ENCODE measurements at regions not wholly inside any gene's neighbourhood (a gene's known extent, or its start where the extent isn't known, plus 50 kb on each side); places are given as distances from the start of the nearest gene placed in this dataset.

DNA sequence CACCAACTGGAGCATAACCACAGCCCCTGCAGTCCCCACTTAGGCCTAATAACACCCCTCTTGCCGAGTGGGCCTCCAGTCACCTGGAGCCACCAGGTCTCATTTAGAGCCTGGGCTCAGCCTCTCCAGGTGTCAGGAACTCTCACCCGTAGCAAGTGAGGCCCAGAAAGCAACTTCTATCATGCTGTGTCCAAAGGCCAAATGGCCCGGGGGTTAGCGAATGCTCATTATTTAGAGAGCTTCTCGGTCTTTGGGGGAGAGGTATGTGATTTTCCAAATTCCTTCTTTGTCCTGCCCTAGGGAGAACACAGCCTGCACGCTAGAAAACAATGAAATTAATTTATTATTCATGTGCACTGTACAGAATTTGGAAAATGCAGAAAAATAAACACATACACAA, 109.9 kb upstream of the PTPRM start:
- TF ChIP-seq, protein P1, sequence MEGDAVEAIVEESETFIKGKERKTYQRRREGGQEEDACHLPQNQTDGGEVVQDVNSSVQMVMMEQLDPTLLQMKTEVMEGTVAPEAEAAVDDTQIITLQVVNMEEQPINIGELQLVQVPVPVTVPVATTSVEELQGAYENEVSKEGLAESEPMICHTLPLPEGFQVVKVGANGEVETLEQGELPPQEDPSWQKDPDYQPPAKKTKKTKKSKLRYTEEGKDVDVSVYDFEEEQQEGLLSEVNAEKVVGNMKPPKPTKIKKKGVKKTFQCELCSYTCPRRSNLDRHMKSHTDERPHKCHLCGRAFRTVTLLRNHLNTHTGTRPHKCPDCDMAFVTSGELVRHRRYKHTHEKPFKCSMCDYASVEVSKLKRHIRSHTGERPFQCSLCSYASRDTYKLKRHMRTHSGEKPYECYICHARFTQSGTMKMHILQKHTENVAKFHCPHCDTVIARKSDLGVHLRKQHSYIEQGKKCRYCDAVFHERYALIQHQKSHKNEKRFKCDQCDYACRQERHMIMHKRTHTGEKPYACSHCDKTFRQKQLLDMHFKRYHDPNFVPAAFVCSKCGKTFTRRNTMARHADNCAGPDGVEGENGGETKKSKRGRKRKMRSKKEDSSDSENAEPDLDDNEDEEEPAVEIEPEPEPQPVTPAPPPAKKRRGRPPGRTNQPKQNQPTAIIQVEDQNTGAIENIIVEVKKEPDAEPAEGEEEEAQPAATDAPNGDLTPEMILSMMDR (IDR thresholded peaks at IDR 0.05; ENCODE audit: unreplicated experiment), result no peak
- no peak overlapping the region for H3K4me3 Mint-ChIP-seq
- DNase-seq (ENCODE audit: low spot score in 2 of 2, unreplicated experiment in 2 of 2), result no peak
- H3K4me1 Mint-ChIP-seq, result peaks cover 46% of the 10 kb centered on the region
- H3K27me3 Mint-ChIP-seq (ENCODE audit: low read depth), result no peaks in the 10 kb centered on the region
- no peaks in the 10 kb centered on the region for H3K9me3 Mint-ChIP-seq
- H3K36me3 Mint-ChIP-seq, result no peaks in the 10 kb centered on the region
- H3K27ac Mint-ChIP-seq, result peak overlapping the region; percentile 75

DNA sequence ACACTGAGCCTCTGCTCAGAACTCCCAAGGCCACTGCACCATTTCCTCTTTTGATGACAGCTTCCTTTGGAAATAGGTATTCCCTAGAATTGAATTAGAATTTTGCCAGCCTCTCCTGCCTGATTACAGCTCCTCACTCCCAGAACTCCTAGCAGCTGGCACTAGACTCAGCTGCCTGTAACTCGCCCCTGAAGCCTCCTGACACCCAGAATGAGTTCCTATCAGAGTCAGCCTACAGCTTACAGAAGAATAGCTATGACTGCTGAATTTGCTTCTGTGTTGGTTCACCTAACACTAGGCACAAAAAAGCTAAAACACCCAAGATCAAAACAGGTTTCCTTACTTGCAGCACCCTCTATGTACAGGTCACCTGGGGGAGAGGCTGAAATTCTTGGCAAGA, 108.2 kb upstream of the PTPRM start:
- Mint-ChIP-seq H3K9me3 (no peaks in the 10 kb centered on the region), H3K36me3 (no peaks in the 10 kb centered on the region), H3K4me3 (no peak overlapping the region), H3K27ac (peak overlapping the region; percentile 33), H3K4me1 (peaks cover 56% of the 10 kb centered on the region), H3K27me3 (ENCODE audit: low read depth) (no peaks in the 10 kb centered on the region)
- TF ChIP-seq, protein P1 (IDR thresholded peaks at IDR 0.05; ENCODE audit: unreplicated experiment), result no peak
- DNase-seq (ENCODE audit: low spot score in 2 of 2, unreplicated experiment in 2 of 2), result no peak

DNA sequence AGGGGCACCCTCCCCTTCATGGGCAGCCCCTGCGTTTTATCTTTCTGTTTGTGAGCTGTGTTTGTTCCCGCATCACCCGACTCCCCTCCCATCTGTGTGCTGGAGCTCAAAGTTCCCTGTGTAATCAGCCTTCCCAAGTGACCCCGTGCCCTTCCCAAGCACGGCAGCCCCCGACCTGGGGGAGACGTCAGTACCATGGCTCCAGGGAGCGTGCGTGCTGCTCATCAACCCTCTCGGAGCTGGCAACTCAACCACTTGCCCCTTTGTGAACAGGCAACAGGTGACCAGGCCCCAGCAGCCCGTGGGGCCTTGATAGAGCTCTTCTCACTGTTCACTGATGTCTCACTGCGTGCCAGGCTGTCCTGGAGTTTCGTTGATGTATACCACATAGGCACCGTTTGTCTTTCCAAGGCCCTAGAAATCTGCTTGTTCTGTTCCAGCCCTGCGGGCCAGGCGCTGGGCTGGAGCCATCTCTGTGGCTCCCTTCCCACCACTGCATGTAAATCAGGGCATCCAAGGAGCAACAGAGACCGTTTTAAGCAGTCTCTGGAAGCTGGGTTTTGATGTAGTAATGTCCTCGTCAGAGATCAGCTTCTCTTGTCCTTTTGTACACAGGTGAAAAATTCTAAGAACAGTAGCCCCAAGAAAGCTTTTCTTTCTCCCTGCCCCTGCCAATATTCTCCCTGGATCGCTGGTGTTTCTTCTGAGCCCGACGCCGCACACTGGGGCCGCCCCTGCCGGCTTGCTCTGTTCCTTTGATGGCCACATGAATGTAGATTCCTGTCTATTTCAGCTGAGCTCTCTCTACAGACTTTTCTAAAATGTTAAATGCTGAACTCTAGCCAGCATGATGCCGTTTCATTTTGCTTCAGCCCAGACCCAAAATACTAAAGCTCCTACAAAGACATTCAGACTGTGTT, 107.0 kb upstream of the PTPRM start:
- no peaks in the 10 kb centered on the region for H3K9me3 Mint-ChIP-seq
- H3K27me3 Mint-ChIP-seq (ENCODE audit: low read depth), result no peaks in the 10 kb centered on the region
- H3K4me3 Mint-ChIP-seq, result no peak overlapping the region
- TF ChIP-seq, protein P1 (IDR thresholded peaks at IDR 0.05; ENCODE audit: unreplicated experiment), result no peak
- no peaks in the 10 kb centered on the region for H3K36me3 Mint-ChIP-seq
- H3K27ac Mint-ChIP-seq, result peak overlapping the region; percentile 57
- peaks cover 63% of the 10 kb centered on the region for H3K4me1 Mint-ChIP-seq
- DNase-seq (ENCODE audit: low spot score in 2 of 2, unreplicated experiment in 2 of 2), result no peak

DNA sequence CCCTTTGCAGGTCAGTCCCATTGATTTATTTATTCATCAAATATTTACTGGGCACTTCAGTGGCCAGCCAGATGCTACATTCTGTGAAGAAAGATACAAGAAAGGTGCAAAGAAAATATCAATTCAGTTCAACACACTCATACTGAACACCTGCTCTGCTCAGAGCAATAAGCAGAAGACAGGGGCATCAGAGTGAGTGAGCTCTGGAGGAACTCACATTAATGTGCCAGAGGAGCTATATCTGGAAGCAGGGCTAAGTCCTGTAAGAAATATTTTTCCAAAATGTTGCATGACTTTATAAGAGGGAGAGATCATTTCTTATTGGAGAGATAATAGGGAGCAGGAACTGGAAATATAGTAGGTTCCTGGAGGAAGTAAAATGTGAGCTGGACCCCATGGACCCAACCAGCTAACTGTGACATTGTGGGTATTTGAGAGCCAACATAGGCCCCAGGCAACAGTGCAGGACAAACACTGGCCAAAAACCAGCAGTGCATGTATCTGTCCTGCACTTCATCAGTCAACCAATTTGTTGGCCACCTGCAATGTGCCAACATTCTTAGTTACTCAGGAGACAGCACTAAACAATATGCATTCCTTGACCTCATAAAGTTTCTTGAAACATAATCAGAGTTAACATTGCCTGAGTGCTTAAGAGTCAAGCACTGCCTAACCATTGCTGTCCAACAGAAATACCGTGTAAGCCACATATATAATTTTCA, 102.7 kb upstream of the PTPRM start:
- H3K27ac Mint-ChIP-seq, result no peak overlapping the region
- DNase-seq (ENCODE audit: low spot score in 2 of 2, unreplicated experiment in 2 of 2), result no peak
- no peak overlapping the region for H3K4me3 Mint-ChIP-seq
- H3K4me1 Mint-ChIP-seq, result peaks cover 65% of the 10 kb centered on the region
- H3K27me3 Mint-ChIP-seq (ENCODE audit: low read depth), result no peaks in the 10 kb centered on the region
- no peaks in the 10 kb centered on the region for H3K36me3 Mint-ChIP-seq
- TF ChIP-seq, protein P1 (IDR thresholded peaks at IDR 0.05; ENCODE audit: unreplicated experiment), result no peak
- no peaks in the 10 kb centered on the region for H3K9me3 Mint-ChIP-seq

DNA sequence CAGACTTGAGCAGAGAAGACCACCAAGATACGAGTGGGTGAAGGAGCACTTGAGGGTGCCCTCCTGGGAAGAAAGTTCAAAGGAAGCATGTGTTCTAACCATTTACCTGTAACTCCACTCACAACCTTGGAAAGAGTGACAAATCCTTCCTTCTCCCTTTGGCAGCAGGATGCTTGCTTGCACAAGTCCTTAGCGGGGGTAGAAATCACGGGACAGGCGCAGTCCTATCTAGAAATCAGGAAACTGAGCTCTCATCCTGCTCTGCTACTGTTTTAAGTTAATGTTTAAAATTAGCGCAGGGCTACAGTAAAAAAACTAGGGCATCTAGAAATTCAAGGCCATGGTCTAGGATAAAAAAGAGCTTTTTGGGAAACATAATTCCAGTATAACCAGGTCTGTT, 100.9 kb upstream of the PTPRM start:
- no peak for DNase-seq (ENCODE audit: low spot score in 2 of 2, unreplicated experiment in 2 of 2)
- Mint-ChIP-seq H3K27me3 (ENCODE audit: low read depth) (no peaks in the 10 kb centered on the region), H3K27ac (no peak overlapping the region), H3K36me3 (no peaks in the 10 kb centered on the region), H3K4me3 (no peak overlapping the region), H3K4me1 (peaks cover 47% of the 10 kb centered on the region), H3K9me3 (no peaks in the 10 kb centered on the region)
- TF ChIP-seq, protein P1 (IDR thresholded peaks at IDR 0.05; ENCODE audit: unreplicated experiment), result no peak

Measured in mesothelial cell of epicardium (in vitro differentiated cells).